HPDE6-E6E7 (cell line): ENCODE measurements at regions not wholly inside any gene's neighbourhood (a gene's known extent, or its start where the extent isn't known, plus 50 kb on each side); places are given as distances from the start of the nearest gene placed in this dataset.

ENCODE experiments used
- DNase-seq: peaks from one replicate; pipeline ENCODE4 v3.0.0; 2011; ENCODE audit warnings: missing footprints; ENCODE audit errors: extremely low spot score

DNA sequence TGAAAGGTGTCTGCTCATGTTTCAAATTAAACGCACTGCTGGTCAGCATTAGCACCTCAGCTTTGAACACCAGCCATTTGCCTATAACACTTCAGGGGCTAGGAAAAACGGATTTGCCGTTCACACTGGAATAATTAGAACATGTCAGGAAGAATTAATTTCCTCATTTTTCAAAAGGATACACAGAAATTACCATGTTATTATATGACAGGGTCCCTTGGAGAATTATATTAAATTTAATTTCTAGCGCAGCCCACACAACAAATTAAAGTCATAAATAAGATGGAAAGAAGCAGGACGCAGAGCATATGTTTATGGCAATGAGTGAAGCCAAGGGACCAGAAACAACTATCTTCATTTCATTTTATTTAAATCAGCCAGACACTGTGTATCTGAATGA, 83.8 kb upstream of the SOX6 start:
- DNase-seq: no peak

DNA sequence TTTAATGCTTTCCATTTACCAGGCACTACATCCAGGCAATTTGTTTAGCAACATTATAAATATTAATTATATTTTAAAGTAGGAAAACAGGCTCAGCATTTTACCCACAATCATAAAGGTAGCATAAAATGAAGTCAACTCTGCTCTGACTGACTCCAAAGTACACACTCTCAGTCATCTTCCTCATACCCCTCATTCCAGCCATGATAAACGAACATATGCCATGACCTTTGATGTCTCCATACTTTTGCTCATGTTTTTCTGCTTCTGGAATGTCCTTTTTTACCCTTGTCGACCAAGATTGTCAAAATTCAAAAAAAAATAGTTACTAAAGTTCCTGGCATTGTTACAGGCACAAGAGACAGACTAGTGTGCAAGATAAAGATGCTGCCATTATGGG, 77.7 kb upstream of the SOX6 start:
- no peak for DNase-seq

DNA sequence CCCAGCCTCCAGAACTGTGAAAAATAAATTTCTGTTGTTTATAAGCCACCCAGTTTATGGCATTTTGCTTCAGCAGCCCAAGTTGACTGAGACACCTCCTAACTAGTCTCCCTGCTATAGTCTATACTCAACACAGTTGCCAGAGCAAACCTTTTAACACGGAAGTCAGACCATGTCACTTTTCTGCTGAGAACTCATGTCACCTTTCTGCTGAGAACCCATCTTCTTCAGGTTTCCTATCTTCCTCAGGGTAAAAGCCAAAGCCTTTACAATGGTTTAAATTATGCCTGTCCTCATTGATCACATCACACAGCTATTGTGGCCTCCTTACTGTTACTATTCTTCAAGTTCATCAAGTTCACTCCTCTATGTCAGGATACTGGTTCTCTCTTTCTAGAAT, 74.3 kb upstream of the SOX6 start:
- no peak for DNase-seq

DNA sequence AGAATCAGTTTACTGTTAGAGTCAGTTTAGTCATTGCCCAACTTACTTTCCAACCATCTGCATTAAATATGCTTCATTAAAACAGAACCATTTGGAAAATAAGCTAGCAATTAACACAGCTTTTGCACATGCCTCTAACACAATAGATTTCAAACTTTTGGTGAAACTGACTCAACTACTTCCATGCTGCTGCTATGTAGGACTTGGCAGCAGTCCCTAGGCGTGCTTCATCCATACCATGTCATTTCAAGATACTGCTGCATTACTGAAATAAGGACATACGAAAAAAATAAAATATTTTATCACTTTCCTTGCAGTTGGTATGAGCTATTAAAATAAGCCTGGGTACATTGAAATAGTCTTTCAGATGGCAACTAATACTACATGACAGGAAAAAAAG, 65.5 kb upstream of the SOX6 start:
- no peak for DNase-seq

DNA sequence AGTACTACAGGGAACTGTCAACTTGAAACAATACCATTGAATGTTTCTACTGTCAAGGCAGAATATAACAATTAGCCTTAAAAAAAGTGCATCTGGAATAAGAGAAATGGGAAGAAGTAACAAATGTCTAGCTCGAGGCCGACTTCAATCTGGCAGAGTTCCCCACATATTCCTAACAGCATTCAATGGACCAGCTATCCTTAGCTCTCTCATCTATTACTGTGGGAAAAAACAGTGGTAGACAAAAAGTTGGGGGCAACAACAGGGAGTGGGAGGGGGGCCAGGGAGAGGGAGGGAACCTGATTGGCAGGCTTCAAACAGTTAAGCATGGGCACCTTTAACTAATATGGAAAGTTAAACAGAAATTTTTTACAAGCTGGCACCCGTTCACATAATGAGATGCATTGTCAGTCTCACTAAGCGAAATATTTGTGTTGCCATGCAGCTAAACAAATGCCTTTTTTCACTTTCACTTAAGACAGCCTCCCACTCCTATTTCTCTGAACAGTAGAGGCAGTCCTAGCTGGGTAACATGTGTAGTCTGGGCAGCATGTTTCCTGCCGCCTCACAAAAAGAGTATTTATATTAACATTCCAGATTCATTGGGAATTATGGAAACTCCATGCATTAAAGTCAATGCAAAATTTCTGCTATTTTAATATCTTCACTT, 62.2 kb upstream of the SOX6 start:
- DNase-seq: no peak

DNA sequence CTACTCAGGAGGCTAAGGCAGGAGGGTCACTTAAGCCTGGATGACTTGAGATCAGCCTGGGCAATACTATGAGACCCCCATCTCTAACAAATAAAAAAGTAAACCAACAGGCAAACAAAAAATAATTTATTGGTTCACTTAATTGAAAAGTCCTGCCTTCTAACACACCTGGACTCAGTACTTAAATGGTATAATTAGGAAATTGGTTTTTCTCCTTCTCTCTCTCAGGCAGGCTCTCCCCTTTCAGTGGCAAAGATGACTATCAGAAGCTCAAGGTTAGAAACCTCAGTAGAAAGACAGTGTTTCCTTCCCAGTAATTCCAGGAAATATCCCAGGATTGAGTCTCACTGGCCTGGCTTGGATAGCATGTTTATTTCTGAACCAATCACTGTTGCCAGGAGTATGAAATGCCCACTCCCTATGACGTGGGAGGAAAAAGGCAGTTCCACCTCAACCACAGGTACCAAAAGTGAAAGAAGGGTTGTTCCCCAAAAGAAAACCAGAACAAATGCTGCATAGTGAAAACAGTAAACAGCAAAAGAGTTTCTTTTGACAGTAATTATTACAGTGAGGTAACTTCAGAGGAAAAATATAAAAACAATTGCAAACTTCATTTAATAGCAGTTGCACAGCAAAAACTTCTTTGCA, 56.3 kb upstream of the SOX6 start:
- DNase-seq: no peak

DNA sequence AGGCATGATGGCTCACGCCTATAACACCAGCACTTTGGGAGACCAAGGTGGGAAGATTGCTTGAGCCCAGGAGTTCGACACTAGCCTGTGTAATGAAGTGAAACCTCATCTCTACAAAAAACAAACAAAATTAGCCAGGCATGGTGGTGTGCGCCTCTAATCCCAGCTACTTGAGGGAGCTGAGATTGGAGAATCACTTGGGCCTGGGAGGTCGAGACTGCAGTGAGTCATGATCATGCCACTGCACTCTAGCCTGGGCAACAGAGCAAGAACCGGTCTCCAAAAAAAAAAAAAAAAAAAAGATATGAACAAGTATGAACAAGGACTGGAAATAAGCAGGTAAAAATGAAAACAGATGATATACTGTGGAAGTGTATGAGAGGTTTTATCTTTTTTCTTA, 54.1 kb upstream of the SOX6 start:
- DNase-seq: no peak

DNA sequence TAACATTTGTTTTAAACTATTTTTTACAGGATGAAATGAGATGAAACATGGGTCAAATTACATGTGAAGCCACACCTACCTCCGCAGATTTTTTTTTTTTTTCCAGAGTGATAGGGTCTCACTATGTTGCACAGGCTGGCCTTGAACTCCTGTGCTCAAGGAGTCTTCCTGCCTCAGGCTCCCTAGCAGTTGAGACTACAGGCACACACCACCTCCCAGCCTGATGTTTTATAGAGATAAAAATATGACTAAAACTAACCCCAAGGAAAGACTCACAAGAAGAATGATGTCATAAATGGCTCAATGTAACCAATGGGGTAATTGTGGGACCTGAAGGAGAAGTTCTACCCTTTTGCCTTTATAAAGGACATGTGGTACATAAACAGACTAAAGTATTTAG, 52.3 kb upstream of the SOX6 start:
- no peak for DNase-seq

DNA sequence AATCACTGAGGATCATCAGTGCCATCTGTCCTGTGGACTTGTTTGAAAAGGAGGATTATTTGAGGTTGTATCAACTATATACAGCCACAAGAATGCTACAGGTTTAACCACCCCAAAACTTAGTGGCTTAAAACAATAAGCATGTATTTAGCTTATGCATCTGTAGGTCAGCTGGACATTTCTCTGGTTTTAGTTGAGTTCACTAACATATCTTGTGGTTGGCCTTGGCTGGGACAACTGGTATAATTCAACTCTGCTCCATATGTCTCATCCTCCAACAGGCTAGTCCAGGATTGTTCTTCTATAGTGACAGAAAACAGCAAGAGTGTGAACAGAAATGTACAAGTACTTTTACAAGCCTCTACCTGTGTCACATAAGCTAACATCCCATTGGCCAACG, 49.9 kb upstream of the SOX6 start:
- no peak for DNase-seq
